Activated CD4-positive, alpha-beta T cell treated with anti-CD3 and anti-CD28 coated beads, Interleukin-2, amount 10 ng/mL, durations not matched to agents 7 days and 5 days (primary cell): ENCODE measurements at regions not wholly inside any gene's neighbourhood (a gene's known extent, or its start where the extent isn't known, plus 50 kb on each side); places are given as distances from the start of the nearest gene placed in this dataset.

Experiments
- CTCF ChIA-PET: fragments of 350-600 bp; sonication (Branson Sonifier 250); formaldehyde crosslinking; loops from one replicate; lab custom pipeline; 2021; ENCODE audit warnings: antibody characterized with exemption; lab: Charles Lee
- POLR2A ChIA-PET: fragments of 350-600 bp; sonication (Branson Sonifier 250); formaldehyde crosslinking; loops from one replicate; lab custom pipeline; 2021; ENCODE audit warnings: antibody characterized with exemption; lab: Charles Lee
- DNase-seq: peaks from one replicate; pipeline ENCODE4 v3.0.0-alpha.2; 2020
- H3K27ac Mint-ChIP-seq: one replicate; pipeline ENCODE4 v1.8.0; 2021; ENCODE audit warnings: mild to moderate bottlenecking, moderate library complexity, mixed read lengths
- H3K27me3 Mint-ChIP-seq: one replicate; pipeline ENCODE4 v1.8.0; 2021; ENCODE audit warnings: mixed read lengths
- H3K36me3 Mint-ChIP-seq: one replicate; pipeline ENCODE4 v1.8.0; 2021; ENCODE audit warnings: low read depth, mixed read lengths
- H3K4me1 Mint-ChIP-seq: one replicate; pipeline ENCODE4 v1.8.0; 2021; ENCODE audit warnings: mixed read lengths
- H3K4me3 Mint-ChIP-seq: one replicate; pipeline ENCODE4 v1.8.0; 2021; ENCODE audit warnings: mild to moderate bottlenecking, moderate library complexity, mixed read lengths
- H3K9me3 Mint-ChIP-seq: one replicate; pipeline ENCODE4 v1.8.0; 2021; ENCODE audit warnings: mixed read lengths

DNA sequence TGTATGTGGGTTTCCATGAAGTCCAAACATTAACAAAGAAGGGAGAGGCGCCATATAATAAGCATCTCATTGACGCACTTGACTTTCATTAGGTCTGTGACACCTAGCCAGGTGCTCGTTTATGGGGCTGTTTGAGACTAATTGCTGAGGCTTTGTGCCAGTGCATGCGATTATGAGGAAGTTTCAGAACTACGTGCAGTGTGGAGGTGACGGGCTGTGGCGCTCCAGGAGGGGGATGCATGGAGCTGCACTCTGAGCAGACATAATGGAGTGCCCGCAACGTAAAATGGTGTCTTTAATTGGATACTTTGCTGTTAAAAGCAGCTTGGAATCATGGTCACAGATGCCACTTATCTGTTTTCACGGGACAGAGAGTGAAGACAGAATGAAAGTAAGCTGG, 223.2 kb downstream of the FGF9 start:
- POLR2A ChIA-PET, result no interaction called here
- Mint-ChIP-seq H3K4me3 (no peak overlapping the region), H3K9me3 (no peaks in the 10 kb centered on the region), H3K36me3 (no peaks in the 10 kb centered on the region), H3K27ac (no peak overlapping the region), H3K4me1 (no peaks in the 10 kb centered on the region), H3K27me3 (no peaks in the 10 kb centered on the region)
- CTCF ChIA-PET, result interaction anchor here (1.2 kb wide), 1 partner anchor 27 kb away, joined by 3 read pairs; no protein-coding TSS in a partner anchor
- no peak for DNase-seq

DNA sequence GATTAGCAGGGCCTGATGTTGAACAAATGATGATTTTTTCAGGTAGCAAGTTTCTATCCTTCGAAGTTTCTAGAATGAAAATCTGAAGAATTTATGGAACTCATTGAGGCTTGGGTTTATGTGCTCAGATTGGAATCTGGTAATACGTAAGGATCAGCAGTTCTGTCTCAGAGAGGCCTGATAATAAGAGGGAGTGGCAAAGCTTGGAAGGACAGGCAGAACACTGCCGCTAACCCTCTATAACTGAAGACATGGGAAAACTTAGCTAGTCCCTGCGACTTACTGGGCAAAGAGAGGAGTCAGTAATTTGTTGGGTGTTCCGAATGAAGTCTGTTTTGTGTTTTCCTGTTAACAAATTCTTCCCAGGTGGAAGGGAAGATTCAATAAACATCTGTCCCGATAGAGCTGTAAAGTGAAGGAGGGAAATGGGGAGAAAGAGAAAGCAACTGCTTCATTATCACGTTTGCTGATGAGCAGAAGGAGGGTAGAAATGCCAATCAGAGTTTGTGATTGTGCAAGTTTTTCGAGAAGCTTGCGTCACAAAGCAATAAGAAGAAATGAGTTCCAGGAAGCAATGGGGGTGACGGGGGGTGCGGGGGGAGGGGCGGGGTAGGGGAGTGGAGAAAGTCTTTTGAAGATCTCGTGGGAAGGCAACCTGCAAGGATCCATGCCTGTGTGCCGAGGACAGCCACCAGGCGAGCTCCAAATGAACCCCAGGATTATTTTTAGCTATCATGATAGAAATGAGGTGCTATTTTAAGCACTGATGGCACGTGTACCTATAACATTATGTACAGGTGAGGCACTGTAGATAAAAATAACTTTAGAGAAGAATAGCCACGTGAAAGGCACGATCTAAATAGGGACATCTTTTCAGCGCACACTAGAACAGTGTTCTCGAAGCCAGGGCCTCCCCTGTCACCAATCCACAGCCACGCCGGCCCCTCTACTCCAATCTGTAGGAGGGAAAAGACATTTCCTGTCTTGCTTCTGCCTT, 224.1 kb downstream of the FGF9 start:
- no peak overlapping the region for H3K27ac Mint-ChIP-seq

GRCh38 chr13:21895779-21896178, 224.9 kb downstream of the FGF9 start:
- no peak for DNase-seq
- ChIA-PET POLR2A (no interaction called here), CTCF (interaction anchor here (1.1 to 1.3 kb wide), 2 partner anchors 17 to 58 kb away, joined by 3 read pairs; no protein-coding TSS in a partner anchor)
- no peaks in the 10 kb centered on the region for H3K9me3 Mint-ChIP-seq
- no peaks in the 10 kb centered on the region for H3K36me3 Mint-ChIP-seq
- H3K4me3 Mint-ChIP-seq, result no peak overlapping the region
- H3K27ac Mint-ChIP-seq, result no peak overlapping the region
- H3K27me3 Mint-ChIP-seq, result no peaks in the 10 kb centered on the region
- H3K4me1 Mint-ChIP-seq, result no peaks in the 10 kb centered on the region

More for the DNA sequence above, 224.1 kb downstream of the FGF9 start:
- Mint-ChIP-seq H3K27me3 (no peaks in the 10 kb centered on the region), H3K4me1 (no peaks in the 10 kb centered on the region), H3K9me3 (no peaks in the 10 kb centered on the region), H3K36me3 (no peaks in the 10 kb centered on the region), H3K4me3 (no peak overlapping the region)
- DNase-seq, result no peak
- CTCF ChIA-PET, result interaction anchor here (1.2 to 1.3 kb wide), 2 partner anchors 26 to 57 kb away, joined by 3 read pairs; no protein-coding TSS in a partner anchor
- POLR2A ChIA-PET, result no interaction called here

- H3K27me3 Mint-ChIP-seq, result no peaks in the 10 kb centered on the region
- H3K27ac Mint-ChIP-seq, result no peak overlapping the region
- DNase-seq, result no peak
- no peak overlapping the region for H3K4me3 Mint-ChIP-seq
- H3K4me1 Mint-ChIP-seq, result no peaks in the 10 kb centered on the region
- H3K36me3 Mint-ChIP-seq, result no peaks in the 10 kb centered on the region
- POLR2A ChIA-PET, result no interaction called here
- CTCF ChIA-PET, result no interaction called here
- no peaks in the 10 kb centered on the region for H3K9me3 Mint-ChIP-seq
These were observed 226.3 kb downstream of the FGF9 start for GRCh38 chr13:21897161-21897560.

DNA sequence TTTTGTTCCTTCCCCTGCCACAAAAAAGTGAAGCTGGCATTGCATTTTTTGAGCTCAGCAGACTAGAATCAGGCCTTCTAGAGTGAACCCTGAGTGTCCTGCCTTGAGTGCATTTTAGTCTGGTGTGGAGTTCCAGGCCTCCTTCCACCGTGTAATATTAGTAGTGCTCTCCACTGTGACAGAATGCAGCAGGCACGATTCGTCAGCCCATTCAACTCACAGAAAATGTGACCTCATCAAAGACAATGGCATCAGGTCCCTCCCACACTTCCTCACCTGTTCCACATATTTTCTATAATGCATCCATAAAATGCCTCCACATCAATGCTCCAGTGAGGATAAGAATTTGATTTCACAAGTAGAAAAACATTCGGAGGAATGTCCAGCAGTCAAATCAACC, 227.6 kb downstream of the FGF9 start:
- H3K9me3 Mint-ChIP-seq, result no peaks in the 10 kb centered on the region
- H3K27ac Mint-ChIP-seq, result no peak overlapping the region
- no peaks in the 10 kb centered on the region for H3K27me3 Mint-ChIP-seq
- no peak for DNase-seq
- H3K4me1 Mint-ChIP-seq, result no peaks in the 10 kb centered on the region
- no peak overlapping the region for H3K4me3 Mint-ChIP-seq
- ChIA-PET POLR2A (no interaction called here), CTCF (no interaction called here)
- no peaks in the 10 kb centered on the region for H3K36me3 Mint-ChIP-seq

DNA sequence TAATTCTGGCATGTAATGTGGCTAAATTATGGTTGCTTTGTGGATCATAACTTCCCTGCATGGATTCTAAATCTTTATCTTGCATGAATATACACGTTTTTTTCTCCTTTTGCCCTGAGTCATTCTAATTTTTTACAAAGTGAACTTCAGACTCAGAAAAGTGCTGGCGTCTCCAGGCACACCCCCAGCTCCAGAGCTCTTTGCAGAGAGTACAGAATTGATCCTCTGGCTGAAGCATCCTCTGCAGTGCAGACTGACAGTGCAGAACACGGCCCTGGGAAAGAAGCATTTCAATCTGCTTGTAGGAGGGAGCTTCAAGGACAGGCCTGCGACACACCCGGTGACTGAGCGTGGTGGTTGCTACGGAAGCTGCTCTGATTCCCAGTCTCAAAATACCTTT, 228.1 kb downstream of the FGF9 start:
- H3K36me3 Mint-ChIP-seq, result no peaks in the 10 kb centered on the region
- DNase-seq, result no peak
- ChIA-PET POLR2A (no interaction called here), CTCF (no interaction called here)
- H3K27me3 Mint-ChIP-seq, result no peaks in the 10 kb centered on the region
- no peaks in the 10 kb centered on the region for H3K9me3 Mint-ChIP-seq
- no peak overlapping the region for H3K4me3 Mint-ChIP-seq
- H3K27ac Mint-ChIP-seq, result no peak overlapping the region
- H3K4me1 Mint-ChIP-seq, result no peaks in the 10 kb centered on the region

DNA sequence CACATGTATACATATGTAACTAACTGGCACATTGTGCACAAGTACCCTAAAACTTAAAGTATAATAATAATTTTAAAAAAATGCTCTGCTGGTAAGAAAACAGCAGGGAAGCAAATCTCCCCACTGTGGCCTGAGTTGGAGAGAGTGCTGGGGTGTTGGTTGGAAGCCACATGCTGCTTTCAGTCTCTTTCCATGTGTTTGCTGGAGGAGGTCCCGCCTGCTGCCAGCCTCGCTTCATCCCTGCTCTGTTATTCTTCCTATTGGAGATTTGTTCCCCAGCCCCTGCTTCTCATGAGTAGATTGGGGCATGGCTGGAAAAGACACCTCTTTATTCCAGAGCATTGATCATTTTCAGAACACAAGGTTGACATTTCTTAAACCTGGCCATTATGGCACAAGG, 230.5 kb downstream of the FGF9 start:
- POLR2A ChIA-PET, result no interaction called here
- Mint-ChIP-seq H3K27me3 (no peaks in the 10 kb centered on the region), H3K4me3 (no peak overlapping the region), H3K9me3 (no peaks in the 10 kb centered on the region), H3K4me1 (no peaks in the 10 kb centered on the region), H3K27ac (no peak overlapping the region), H3K36me3 (no peaks in the 10 kb centered on the region)
- DNase-seq, result no peak
- CTCF ChIA-PET, result no interaction called here

GRCh38 chr13:21901811-21902708, 231.2 kb downstream of the FGF9 start:
- H3K4me3 Mint-ChIP-seq, result no peak overlapping the region
- ChIA-PET CTCF (no interaction called here), POLR2A (no interaction called here)
- no peak for DNase-seq
- no peaks in the 10 kb centered on the region for H3K27me3 Mint-ChIP-seq
- H3K9me3 Mint-ChIP-seq, result no peaks in the 10 kb centered on the region
- no peaks in the 10 kb centered on the region for H3K4me1 Mint-ChIP-seq
- H3K36me3 Mint-ChIP-seq, result no peaks in the 10 kb centered on the region
- no peak overlapping the region for H3K27ac Mint-ChIP-seq

DNA sequence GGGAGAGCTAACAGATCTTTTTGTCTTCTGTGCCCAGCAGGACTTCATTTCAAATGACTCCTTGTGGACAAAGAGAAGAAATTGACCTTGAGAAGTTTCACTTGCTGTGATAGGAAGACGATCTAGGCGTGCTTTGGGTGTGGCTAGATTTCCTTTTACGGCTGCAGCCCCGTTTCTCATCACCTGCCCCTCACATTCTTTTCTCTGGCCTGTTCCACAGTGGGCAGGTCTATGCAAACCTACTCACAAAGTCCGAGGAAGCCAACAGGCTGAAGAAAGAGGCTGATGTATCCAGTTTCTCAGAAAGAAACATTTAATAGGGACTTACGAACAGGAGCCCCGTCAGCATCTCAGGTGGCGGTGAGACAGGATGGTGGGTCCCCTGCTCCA, 231.8 kb downstream of the FGF9 start:
- H3K9me3 Mint-ChIP-seq, result no peaks in the 10 kb centered on the region
- no peak for DNase-seq
- no peaks in the 10 kb centered on the region for H3K36me3 Mint-ChIP-seq
- ChIA-PET CTCF (no interaction called here), POLR2A (no interaction called here)
- H3K27ac Mint-ChIP-seq, result no peak overlapping the region
- H3K4me1 Mint-ChIP-seq, result no peaks in the 10 kb centered on the region
- no peaks in the 10 kb centered on the region for H3K27me3 Mint-ChIP-seq
- H3K4me3 Mint-ChIP-seq, result no peak overlapping the region

GRCh38 chr13:21905486-21905885, 234.6 kb downstream of the FGF9 start:
- H3K9me3 Mint-ChIP-seq, result no peaks in the 10 kb centered on the region
- H3K4me1 Mint-ChIP-seq, result no peaks in the 10 kb centered on the region
- no peak overlapping the region for H3K27ac Mint-ChIP-seq
- no peaks in the 10 kb centered on the region for H3K36me3 Mint-ChIP-seq
- CTCF ChIA-PET, result no interaction called here
- POLR2A ChIA-PET, result no interaction called here
- H3K4me3 Mint-ChIP-seq, result no peak overlapping the region
- no peaks in the 10 kb centered on the region for H3K27me3 Mint-ChIP-seq
- DNase-seq, result no peak

DNA sequence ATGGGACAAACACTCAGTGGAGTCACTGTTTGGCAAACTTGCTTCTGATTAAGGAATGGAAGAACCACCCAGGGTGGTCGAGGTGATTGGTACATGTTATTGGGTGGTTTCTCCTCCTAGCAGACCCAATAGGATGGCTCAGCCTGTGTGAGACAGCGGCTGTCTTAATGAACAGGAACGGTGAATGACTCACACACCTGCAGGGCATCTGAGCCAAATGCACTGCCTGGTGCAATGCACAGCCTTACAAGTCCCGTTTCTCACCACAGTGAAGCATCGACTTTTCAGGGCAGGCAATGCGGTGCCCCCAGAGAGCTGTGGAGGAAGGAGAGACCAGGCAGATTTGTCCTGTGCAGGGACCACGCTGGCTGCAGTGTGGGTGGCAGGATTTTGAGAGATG, 238.5 kb downstream of the FGF9 start:
- Mint-ChIP-seq H3K36me3 (no peaks in the 10 kb centered on the region), H3K4me1 (no peaks in the 10 kb centered on the region), H3K9me3 (no peaks in the 10 kb centered on the region), H3K4me3 (no peak overlapping the region), H3K27me3 (no peaks in the 10 kb centered on the region), H3K27ac (no peak overlapping the region)
- ChIA-PET CTCF (no interaction called here), POLR2A (no interaction called here)
- no peak for DNase-seq

DNA sequence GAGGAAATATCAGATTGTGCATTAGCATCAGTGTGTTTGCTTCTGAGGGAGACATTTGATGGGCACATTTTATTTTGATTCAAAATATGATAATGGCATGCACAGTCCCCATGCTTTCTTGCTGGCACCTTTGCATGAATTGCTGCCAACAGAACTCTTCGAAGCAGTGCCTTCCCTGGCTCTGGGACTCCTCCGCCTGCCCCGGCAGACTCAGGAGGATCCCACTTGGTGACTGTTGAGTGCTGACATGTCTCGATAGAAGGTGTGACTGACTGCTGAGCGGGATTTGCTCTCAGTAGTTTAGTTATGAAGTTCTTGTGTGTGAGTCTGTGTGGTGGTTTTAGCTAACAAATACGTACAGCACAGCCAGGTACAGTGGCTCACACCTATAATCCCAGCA, 239.7 kb downstream of the FGF9 start:
- H3K4me1 Mint-ChIP-seq, result no peaks in the 10 kb centered on the region
- no peak overlapping the region for H3K27ac Mint-ChIP-seq
- ChIA-PET POLR2A (no interaction called here), CTCF (no interaction called here)
- no peaks in the 10 kb centered on the region for H3K27me3 Mint-ChIP-seq
- no peak overlapping the region for H3K4me3 Mint-ChIP-seq
- DNase-seq, result no peak
- H3K36me3 Mint-ChIP-seq, result no peaks in the 10 kb centered on the region
- no peaks in the 10 kb centered on the region for H3K9me3 Mint-ChIP-seq
